ENCODE measurements at regions not wholly inside any gene's neighbourhood (a gene's known extent, or its start where the extent isn't known, plus 50 kb on each side); places are given as distances from the start of the nearest gene placed in this dataset.

DNA sequence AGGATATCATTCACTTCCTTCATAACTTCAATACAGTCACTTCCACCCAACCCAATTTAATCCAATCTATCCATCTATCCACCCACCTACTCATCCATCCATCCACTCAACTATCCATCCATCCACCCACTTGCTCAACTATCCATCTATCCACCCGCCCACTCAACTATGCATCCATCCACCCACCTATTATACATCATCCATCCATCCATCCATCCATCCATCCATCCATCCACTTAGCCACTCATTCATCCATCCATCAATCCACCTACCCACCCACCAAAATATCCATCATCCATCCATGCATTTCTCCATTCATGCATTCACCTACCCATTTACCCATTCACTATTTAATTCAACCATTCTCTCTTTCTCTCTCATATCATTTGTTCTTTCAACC is 179.5 kb downstream of the HAPSTR1 start:
- Histone ChIP-seq H3K27me3 (ENCODE audit: control insufficient read depth, insufficient read depth, low read length) (no peaks in the 10 kb centered on the region), H3K9me3 (ENCODE audit: control insufficient read depth, insufficient read depth, low read depth, low read length) (no peaks in the 10 kb centered on the region), H3K4me1 (ENCODE audit: control insufficient read depth, extremely low read depth, insufficient read depth, low read length) (no peaks in the 10 kb centered on the region), H2AFZ (ENCODE audit: low read length) (no peak overlapping the region), H3K27ac (ENCODE audit: insufficient read depth, low read length) (no peak overlapping the region), H4K20me1 (ENCODE audit: control insufficient read depth, extremely low read depth, insufficient read depth, low read length) (no peaks in the 10 kb centered on the region), H3K79me2 (ENCODE audit: control insufficient read depth, insufficient read depth, low read length) (no peaks in the 10 kb centered on the region), H3K9ac (ENCODE audit: insufficient read depth, low read length) (no peak overlapping the region), H3K4me2 (ENCODE audit: extremely low read depth, insufficient read depth, low read length) (no peak overlapping the region), H3K4me3 (replicated peaks in 1 of 4; ENCODE audit: control extremely low read depth in 1 of 4, insufficient read depth in 1 of 4, low read depth in 3 of 4, low read length in 4 of 4) (no peak overlapping the region), H3K36me3 (ENCODE audit: control insufficient read depth, insufficient read depth, low read length) (no peaks in the 10 kb centered on the region)
- no peak for DNase-seq (ENCODE audit: low read depth in 2 of 2)
- no peak for TF ChIP-seq EZH2 (IDR thresholded peaks at IDR 0.05; ENCODE audit: low read length, missing control alignments)
- TF ChIP-seq, protein P1, sequence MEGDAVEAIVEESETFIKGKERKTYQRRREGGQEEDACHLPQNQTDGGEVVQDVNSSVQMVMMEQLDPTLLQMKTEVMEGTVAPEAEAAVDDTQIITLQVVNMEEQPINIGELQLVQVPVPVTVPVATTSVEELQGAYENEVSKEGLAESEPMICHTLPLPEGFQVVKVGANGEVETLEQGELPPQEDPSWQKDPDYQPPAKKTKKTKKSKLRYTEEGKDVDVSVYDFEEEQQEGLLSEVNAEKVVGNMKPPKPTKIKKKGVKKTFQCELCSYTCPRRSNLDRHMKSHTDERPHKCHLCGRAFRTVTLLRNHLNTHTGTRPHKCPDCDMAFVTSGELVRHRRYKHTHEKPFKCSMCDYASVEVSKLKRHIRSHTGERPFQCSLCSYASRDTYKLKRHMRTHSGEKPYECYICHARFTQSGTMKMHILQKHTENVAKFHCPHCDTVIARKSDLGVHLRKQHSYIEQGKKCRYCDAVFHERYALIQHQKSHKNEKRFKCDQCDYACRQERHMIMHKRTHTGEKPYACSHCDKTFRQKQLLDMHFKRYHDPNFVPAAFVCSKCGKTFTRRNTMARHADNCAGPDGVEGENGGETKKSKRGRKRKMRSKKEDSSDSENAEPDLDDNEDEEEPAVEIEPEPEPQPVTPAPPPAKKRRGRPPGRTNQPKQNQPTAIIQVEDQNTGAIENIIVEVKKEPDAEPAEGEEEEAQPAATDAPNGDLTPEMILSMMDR (conservative IDR thresholded peaks at IDR 0.05 in 1 of 2, IDR thresholded peaks at IDR 0.05 in 1 of 2; ENCODE audit: low read depth in 1 of 2, low read length in 2 of 2) = no peak

DNA sequence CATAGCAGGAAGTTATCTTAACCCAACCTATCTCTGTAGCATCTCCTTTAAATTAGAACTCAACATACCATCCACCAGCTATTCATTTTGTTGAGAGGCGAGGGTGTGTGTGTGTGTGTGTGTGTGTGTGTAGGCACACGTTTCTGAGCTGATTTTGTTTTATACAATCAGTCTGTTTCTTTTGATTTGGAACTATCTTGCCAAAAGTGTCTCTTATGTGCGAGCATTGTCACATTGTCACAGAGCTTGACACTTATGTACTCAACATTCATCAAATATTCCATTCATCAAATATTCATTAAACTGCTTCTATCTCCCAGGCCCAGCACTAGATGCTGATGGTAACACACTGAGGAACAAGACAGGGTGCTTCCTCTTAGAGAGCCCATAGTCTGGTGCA is 180.4 kb downstream of the HAPSTR1 start:
- H3K4me1 ChIP-seq (ENCODE audit: control insufficient read depth, extremely low read depth, insufficient read depth, low read length) = no peaks in the 10 kb centered on the region
- no peaks in the 10 kb centered on the region for H3K9me3 ChIP-seq (ENCODE audit: control insufficient read depth, insufficient read depth, low read depth, low read length)
- no peak for DNase-seq (ENCODE audit: low read depth in 2 of 2)
- H3K4me2 ChIP-seq (ENCODE audit: extremely low read depth, insufficient read depth, low read length) = no peak overlapping the region
- no peaks in the 10 kb centered on the region for H3K79me2 ChIP-seq (ENCODE audit: control insufficient read depth, insufficient read depth, low read length)
- H3K27me3 ChIP-seq (ENCODE audit: control insufficient read depth, insufficient read depth, low read length) = no peaks in the 10 kb centered on the region
- H3K9ac ChIP-seq (ENCODE audit: insufficient read depth, low read length) = no peak overlapping the region
- no peaks in the 10 kb centered on the region for H3K36me3 ChIP-seq (ENCODE audit: control insufficient read depth, insufficient read depth, low read length)
- no peak overlapping the region for H3K4me3 ChIP-seq (replicated peaks in 1 of 4; ENCODE audit: control extremely low read depth in 1 of 4, insufficient read depth in 1 of 4, low read depth in 3 of 4, low read length in 4 of 4)
- no peak overlapping the region for H2AFZ ChIP-seq (ENCODE audit: low read length)
- H3K27ac ChIP-seq (ENCODE audit: insufficient read depth, low read length) = no peak overlapping the region
- no peaks in the 10 kb centered on the region for H4K20me1 ChIP-seq (ENCODE audit: control insufficient read depth, extremely low read depth, insufficient read depth, low read length)
- TF ChIP-seq EZH2 (IDR thresholded peaks at IDR 0.05; ENCODE audit: low read length, missing control alignments) = no peak
- TF ChIP-seq, protein P1 (conservative IDR thresholded peaks at IDR 0.05 in 1 of 2, IDR thresholded peaks at IDR 0.05 in 1 of 2; ENCODE audit: low read depth in 1 of 2, low read length in 2 of 2) = no peak

DNA sequence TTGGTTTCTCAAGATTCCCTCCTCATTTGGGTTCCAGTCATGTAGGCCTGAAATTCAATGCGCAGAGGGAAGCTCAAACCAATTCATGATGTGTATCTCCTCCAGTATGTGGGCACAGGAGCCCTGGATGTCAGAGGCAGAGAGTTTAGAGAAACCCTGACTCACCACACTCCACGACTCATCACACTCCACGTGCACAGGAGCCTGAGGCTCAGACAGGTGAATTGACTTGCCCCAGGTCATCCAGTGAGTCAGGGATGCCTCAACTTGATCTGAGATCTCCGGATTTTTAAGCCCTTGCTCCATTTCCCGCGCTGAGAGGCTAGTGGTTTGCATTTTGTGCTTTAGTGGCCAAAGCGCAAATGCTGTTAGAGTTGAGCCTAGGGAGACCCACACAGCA is 183.9 kb downstream of the HAPSTR1 start:
- H3K9me3 ChIP-seq (ENCODE audit: control insufficient read depth, insufficient read depth, low read depth, low read length) = no peaks in the 10 kb centered on the region
- no peak overlapping the region for H3K4me2 ChIP-seq (ENCODE audit: extremely low read depth, insufficient read depth, low read length)
- H3K36me3 ChIP-seq (ENCODE audit: control insufficient read depth, insufficient read depth, low read length) = no peaks in the 10 kb centered on the region
- H3K79me2 ChIP-seq (ENCODE audit: control insufficient read depth, insufficient read depth, low read length) = no peaks in the 10 kb centered on the region
- no peak for DNase-seq (ENCODE audit: low read depth in 2 of 2)
- no peaks in the 10 kb centered on the region for H3K4me1 ChIP-seq (ENCODE audit: control insufficient read depth, extremely low read depth, insufficient read depth, low read length)
- no peak overlapping the region for H2AFZ ChIP-seq (ENCODE audit: low read length)
- H3K27ac ChIP-seq (ENCODE audit: insufficient read depth, low read length) = no peak overlapping the region
- no peak for TF ChIP-seq EZH2 (IDR thresholded peaks at IDR 0.05; ENCODE audit: low read length, missing control alignments)
- no peak overlapping the region for H3K4me3 ChIP-seq (replicated peaks in 1 of 4; ENCODE audit: control extremely low read depth in 1 of 4, insufficient read depth in 1 of 4, low read depth in 3 of 4, low read length in 4 of 4)
- no peak overlapping the region for H3K9ac ChIP-seq (ENCODE audit: insufficient read depth, low read length)
- no peaks in the 10 kb centered on the region for H4K20me1 ChIP-seq (ENCODE audit: control insufficient read depth, extremely low read depth, insufficient read depth, low read length)
- no peaks in the 10 kb centered on the region for H3K27me3 ChIP-seq (ENCODE audit: control insufficient read depth, insufficient read depth, low read length)

All from fibroblast of lung (primary cell).